ENCODE measurements at regions not wholly inside any gene's neighbourhood (a gene's known extent, or its start where the extent isn't known, plus 50 kb on each side); places are given as distances from the start of the nearest gene placed in this dataset.

DNA sequence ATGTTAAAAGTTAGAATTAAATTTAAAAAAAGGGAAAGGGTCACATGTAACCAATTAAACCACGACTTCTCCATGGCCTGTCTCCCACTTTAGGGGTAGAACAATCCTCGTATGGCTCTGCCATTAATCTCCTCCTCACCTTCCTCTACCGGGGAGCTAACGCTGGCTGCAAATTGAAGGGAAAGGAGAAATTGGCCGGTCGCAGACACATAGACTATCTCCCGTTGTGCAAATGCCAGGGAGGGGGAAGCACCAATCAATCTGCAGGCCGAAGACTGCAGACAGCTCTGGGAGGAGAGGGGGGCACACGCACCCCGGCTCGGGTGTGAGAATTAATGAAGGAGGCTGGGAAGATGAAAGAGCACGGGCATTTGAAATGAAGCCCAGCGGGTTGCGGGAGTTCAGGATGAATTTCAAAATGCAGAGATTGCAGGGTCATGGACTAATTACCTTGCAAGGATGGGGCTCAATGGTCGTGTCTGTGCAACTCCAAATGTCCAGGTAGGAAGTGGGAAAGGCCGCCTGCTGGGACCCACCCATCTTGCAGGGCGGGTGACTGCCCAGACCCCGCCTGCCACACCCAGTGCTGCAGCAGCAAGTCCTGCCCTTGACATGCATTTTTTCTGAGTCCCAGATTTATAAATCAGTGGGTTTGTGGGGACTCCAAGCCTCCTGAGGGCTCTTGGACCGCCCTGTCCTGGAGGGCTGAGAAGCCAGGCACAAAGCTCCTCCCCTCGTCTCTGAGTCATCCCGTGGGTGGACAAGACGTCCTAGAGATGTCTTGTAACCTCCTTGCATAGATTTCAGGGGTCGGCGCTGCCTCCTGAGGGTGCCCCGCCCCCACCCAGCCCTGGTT, 534.2 kb downstream of the TBC1D22A start:
- TF ChIP-seq GATA2 (IDR thresholded peaks at IDR 0.05; ENCODE audit: low read depth, low read length): no peak
- TF ChIP-seq GATA3 (IDR thresholded peaks at IDR 0.05; ENCODE audit: low read depth, low read length): no peak
